SW480 (cell line): ENCODE measurements at regions not wholly inside any gene's neighbourhood (a gene's known extent, or its start where the extent isn't known, plus 50 kb on each side); places are given as distances from the start of the nearest gene placed in this dataset.
"Not testable (repeated sequence)": the region's sequence is repeated elsewhere in the genome, so short reads cannot be mapped to it uniquely, and the experiment has no call there.

ENCODE experiments used
- DNase-seq: peaks from one replicate; pipeline ENCODE4 v3.0.0-alpha.2; 2016; ENCODE audit warnings: low spot score

GRCh38 chr2:57434441-57434840, 612.2 kb upstream of the VRK2 start:
- DNase-seq = no peak

- DNase-seq = no peak
Observed at GRCh38 chr2:57434972-57435371, 611.6 kb upstream of the VRK2 start.

- DNase-seq = no peak
Observed at GRCh38 chr2:57437077-57437476, 609.5 kb upstream of the VRK2 start.

DNA sequence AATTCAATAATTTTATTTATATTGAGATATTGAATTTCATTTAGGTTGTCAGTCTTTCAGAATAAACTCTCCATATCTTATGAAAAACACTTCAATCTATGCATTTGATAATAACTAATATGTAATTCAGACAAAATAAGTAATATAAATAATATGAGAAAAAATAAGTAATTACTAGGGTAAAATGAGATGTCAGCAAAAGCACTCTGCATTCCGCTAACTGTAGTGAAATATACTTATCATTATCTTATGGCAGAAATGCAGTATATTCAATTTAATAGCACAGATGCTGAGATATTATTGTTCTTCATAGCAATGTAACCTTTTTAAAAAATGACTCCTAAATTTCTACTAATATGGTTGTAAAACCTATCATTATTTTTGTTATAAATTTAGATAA, 606.2 kb upstream of the VRK2 start:
- no peak for DNase-seq

DNA sequence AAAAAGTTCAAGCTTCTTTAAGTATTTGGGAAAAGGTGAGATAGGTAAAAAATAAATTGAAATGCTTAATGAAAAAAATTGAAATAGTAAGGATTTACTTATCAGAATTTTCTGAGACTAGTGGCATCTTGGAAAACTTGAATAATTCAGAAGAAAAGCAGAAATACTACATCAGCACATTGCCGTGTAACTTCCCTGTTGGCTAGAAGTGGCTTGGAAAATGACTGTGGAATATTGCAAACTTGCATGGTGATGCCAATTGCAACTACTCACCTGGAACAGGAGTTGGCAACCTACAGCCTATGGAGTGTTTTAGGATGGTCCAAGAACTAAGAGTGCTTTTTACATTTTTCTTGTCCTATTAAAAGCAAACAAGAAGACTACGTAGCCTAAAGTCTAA, 603.5 kb upstream of the VRK2 start:
- DNase-seq = no peak

DNA sequence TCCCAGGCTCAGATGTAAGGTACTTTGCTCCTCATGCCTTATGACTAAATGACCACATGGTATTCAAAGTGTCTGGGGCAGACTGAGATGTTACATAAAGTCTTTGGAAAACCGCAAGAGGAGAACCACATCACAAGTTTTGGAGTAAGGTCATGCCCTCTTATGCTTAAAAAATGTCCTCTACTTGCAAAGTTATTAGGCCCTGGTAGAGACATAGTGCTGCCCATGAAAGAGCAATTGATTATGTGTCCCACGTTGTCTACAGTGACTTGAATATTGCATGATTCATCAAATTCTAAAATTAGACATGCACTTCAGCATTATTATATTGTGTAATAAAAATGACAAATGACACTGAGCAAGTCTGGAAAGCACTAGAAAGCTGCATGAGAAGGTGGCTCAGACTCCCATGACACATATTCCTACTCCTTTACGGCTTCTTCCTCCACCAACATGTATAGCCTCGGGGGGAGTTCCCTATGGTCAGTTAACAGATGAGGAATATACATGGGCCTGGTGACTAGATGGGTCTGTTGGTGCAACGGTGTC, 602.6 kb upstream of the VRK2 start:
- DNase-seq = peak; percentile 82

DNA sequence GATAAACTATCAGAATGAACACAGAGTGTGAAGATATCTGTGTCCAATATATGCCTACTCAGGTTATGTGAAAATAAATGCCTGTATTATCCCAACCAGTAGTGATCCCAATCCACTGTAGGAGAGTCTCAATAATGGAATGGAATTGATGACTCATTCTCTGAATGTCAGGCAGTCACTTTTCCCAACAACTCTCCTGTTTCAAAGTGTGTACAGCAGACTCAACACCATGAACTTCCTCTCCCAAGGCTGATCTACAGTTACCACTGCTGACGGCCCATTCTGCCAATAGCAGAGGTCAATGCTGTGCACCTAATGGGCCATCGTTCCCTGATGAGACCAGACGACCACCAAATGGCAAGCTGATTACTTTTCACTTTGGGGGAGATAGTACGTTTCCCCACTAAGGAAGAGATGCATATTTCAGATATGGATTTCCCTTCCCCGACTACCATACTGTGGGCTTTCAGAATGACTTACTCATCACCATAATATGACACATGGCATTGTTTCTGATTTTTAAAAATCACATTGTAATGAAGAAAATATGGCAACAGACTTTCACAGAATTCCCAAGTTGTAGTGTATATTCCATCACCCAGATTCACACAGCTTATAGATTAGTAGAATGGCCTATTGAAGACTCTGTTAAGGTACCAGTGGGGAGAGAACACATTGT, 601.7 kb upstream of the VRK2 start:
- DNase-seq = peak; percentile 39

- DNase-seq = no peak
Observed at GRCh38 chr2:57448816-57449215, 597.8 kb upstream of the VRK2 start.

DNA sequence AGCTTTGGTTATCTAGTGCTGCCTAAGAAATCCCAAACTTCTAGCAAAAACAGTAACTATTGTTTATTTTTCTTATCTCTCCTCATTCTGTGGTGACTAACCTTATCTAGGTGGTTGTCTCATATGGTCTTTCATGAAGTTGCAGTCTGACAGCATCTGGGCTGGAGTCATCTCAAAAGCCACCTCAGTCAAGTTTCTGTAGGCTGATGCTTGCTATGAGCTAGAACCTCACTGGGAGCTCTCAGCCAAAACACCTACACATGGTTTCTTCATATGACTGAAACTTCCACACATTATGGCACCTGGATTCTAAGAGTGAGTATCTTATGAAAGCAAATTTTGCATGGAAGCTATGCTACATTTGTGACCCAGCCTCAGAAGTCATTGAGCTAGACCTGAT, 596.4 kb upstream of the VRK2 start:
- DNase-seq = no peak

DNA sequence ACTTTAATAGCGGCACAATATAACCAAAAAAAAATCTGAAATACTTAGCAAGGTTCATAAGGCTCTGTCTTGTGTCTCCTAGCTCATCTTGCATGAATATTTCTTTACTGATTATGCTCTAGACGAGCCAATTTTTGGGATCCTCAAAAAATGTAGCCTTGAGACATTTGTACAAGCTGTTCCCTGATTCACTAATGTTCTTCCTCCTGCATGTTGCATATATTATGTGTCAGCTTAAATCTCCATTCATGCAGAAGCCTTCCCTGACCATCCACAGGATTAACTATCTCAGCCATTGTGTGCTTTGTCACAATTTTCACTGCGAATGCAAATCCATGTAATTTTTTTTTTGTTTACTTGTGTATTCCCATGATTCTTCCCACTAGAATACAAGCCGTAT, 594.0 kb upstream of the VRK2 start:
- DNase-seq = no peak

DNA sequence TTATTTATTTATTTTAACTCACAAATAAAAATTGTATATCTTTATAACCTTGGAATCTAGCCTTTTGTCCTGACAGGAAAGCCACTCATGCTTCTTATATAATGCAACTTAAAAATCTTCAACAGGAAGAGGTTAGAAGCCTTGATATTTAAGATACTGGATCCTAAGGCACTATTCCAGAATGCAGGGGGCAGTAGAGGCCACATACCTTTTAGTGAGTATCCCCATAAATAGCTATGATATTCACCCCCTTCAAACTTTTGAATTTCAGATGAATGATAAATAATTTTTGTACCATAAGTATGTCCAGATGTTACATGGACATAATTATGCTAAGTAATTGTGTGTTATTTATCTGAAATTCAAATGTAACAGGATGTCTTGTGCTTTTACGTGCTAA, 592.7 kb upstream of the VRK2 start:
- DNase-seq = no peak

DNA sequence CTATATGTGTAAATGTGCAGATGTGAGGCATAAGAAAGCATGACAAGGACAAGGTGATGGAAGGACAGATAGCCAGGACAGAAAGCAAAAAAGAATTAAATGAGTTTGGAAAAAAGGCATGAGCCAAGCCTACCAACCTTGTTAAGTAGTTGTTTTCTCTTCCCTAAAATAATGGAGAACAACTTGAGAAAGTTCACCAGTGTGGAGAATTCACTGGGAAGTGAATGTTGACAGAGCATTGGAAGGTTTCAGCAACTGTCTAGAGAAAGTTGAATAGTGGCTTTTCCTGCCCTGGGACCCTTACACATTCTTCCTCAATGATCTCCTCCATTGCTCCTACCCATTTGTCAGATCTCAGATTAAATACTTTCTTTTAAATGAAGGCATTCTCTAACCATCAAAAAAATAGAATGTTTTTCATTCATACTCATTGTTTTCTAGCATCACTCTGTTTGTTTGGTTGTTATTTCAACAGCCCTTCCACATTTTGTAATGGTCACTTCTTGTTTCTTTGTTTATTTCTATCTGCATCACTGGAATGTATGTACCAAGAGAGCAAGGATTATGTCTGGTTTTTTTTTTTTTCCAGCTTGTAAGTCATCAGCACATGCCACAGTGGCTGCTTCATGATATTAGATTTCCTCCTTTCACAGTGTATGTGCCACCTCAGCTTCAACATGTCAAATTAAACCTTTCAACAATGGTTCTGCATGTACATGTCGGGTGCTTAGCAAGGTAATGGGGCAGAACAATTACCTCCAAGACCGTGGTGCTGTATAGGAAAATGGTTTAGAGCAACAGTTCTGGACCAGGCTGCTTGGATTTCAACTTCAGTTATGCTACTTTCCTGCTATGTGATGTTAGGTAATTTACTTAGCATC, 586.0 kb upstream of the VRK2 start:
- no peak for DNase-seq

GRCh38 chr2:57461624-57462023, 585.0 kb upstream of the VRK2 start:
- no peak for DNase-seq

DNA sequence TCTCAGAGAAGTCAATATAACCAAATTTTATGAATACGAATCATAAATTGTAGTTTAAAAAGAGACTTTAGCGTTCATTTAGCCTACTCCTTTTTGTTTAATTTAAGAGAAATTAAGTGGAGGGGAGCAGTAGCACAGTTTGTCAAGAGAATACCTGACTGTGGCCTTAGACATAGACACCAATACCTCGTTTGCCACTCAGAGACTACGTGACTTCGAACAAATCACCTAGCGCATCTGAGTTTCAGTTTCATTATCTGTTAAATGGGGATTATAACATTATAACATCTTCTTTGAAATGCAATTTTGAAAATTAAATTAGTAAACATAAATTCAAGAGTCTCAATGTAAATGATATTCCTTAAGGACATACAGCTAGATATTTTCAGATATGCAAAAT, 581.5 kb upstream of the VRK2 start:
- DNase-seq = no peak

DNA sequence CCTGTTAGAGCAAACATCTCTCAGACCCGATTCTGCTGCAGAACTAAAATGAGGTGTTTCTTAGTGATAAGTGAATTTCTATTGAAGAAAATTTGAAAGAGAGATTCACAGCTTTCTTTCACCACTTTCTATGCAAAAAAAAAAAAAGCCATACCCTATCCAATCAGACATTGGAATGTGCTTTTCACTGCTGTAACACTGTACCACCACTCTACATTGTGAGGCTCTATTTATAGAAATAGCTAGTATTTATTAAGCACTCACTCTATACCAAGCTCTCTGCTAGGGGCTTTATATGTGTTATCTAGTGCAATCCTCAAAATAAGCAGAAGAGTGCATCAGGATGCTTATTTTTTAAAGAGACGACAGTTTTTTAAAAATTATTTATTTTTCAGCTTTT, 580.6 kb upstream of the VRK2 start:
- DNase-seq = no peak

DNA sequence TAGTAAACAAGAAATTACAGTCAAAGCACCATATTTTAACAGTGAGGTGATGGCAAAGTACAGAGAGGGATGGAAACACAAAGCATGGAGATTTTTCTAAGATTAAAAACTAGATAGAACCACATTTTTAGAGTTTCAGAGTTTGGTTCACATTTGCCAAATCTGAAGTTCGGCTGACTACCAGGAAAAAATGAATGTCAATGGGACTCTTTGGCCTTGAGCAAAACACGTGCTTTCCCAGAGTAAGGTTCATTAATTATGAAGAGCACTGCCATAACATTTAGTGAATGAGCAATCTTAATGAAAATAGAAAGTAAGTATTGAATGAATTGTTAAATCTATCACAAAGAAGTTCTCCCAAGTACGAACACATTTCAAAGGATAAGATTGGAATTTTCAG, 571.2 kb upstream of the VRK2 start:
- no peak for DNase-seq

GRCh38 chr2:57479981-57480380, 566.6 kb upstream of the VRK2 start:
- DNase-seq = peak; percentile 8

DNA sequence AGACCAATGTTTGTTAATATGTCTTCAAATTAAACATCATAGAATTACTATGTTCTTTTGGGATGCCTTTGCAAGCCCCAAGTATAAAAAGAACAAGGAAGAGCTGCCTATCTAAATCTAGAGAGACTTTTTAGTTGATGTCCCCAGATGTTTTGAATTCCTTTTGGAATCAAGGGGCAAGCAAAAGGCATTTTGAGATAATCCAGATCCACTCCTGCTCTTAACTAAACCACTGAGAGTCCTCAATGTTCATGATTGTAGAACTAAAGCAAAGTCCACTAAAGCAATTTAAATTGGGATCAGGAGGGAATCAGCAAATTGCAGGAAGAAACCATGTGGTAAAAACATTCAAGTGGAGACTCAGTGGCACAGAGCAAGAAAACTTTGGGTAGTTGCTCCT, 558.5 kb upstream of the VRK2 start:
- no peak for DNase-seq

GRCh38 chr2:57490741-57491140, 555.9 kb upstream of the VRK2 start:
- DNase-seq = no peak

DNA sequence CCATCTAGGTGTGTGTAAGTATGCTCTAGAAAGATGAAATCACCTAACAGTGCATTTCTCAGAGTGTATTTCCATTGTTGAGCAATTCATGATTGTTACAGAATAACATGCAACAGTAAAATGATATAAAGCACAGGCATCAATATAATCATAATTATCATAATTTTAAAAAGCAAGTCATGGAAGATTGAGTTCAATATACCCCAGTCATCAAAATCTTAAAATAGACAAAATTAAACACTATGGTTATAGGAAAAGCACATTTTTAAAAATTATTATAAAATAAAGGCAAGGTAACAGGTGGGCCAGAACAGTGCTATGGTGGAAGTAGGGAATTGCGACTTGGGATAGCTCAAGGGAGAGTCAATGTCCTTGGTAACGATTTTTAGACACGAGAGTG, 555.4 kb upstream of the VRK2 start:
- DNase-seq = no peak

GRCh38 chr2:57493966-57494365, 552.6 kb upstream of the VRK2 start:
- not testable (repeated sequence) for DNase-seq

DNA sequence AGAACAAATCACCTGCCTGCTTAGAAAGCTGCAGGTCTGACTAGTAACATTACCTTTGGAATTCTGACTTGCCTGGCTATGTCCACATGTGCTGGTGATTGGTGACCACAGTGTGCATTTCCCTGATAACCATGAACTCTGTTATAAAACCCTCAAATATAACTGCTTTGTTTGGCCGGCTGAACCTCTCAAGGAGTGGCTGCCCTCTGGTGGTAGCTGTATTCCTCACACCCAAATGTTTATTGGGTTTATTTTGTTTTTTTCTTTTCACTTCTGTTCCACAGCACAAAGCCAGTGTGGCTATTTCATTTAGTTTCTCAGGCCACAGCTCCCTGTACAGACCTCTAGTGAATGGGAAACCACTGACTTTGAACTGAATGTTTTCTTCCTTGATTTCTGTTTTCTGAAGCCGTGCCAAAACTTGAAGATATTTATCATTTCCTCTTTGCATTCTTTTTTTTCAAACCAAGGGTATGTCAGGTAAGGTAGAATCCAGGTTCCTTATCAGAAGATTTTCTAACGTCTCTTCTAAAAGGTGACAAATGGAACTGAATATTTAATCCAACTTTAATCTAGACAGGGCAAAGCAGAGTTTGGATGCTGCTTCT, 549.0 kb upstream of the VRK2 start:
- DNase-seq = peak; percentile 68

DNA sequence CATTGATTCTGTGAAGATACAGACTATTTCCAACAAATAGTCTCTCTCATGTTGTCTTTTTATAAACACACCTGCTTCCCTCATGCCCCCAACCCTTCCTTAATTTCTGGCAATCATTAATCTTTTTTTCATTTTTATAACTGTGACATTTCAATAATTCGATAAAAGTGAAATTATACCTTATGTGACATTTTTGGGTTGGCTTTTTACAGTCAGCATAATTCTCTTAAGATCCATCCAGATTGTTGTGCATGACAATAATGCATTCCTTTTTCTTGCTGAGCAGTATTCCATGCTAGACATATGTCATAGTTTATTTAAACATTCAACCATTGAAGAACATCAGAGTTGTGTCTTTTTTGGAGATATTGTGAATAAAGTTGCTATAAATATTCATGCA, 541.8 kb upstream of the VRK2 start:
- DNase-seq = no peak
